G401 (cell line): ENCODE measurements at regions not wholly inside any gene's neighbourhood (a gene's known extent, or its start where the extent isn't known, plus 50 kb on each side); places are given as distances from the start of the nearest gene placed in this dataset.

Experiments
- DNase-seq: peaks from one replicate; pipeline ENCODE4 v3.0.0-alpha.2; 2015; ENCODE audit warnings: low spot score
- in situ Hi-C: cut with HindIII; loops from 2 replicates; pipeline ENCODE4 v1.10.0; 2016; ENCODE audit warnings: low sequenced_read_pairs, mixed read lengths

- DNase-seq: no peak
- in situ Hi-C loops: no loop called here
These were observed 316.9 kb upstream of the ZEB2 start for GRCh38 chr2:144836635-144837350.

DNA sequence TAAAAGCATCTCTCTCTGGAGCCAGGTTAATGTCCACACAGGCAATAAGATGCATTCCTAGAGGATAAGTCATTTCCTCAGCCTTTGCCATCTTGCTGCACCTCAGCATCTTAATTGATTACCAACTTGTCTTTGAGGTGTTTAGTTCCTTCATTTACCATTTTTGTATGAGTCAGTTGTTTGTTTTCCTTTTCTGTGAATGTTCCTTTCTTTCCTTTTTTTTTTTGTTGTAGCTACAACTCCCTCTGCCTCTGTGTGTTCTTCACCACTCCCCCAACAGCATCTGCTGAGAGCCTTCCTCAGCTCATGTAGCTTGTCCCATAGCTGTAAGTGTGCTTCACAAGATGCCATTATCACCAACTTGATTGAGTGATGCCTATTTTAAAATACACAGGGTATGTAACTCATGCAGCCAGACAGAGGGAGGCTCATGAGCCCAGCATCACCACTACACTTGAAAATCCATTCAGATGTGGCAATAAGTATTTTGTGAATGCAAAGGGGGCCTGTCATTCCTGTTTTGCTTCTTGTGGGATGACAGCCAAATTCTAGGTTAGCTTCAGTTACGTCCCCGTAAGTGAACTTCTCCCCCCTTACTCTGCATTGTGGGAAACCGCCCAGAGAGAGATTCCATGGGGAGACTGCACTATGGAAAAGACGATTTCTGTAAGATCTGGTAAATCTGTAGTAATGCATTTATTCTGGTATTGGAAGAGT lies 315.9 kb upstream of the ZEB2 start:
- in situ Hi-C loops: no loop called here
- DNase-seq: no peak

DNA sequence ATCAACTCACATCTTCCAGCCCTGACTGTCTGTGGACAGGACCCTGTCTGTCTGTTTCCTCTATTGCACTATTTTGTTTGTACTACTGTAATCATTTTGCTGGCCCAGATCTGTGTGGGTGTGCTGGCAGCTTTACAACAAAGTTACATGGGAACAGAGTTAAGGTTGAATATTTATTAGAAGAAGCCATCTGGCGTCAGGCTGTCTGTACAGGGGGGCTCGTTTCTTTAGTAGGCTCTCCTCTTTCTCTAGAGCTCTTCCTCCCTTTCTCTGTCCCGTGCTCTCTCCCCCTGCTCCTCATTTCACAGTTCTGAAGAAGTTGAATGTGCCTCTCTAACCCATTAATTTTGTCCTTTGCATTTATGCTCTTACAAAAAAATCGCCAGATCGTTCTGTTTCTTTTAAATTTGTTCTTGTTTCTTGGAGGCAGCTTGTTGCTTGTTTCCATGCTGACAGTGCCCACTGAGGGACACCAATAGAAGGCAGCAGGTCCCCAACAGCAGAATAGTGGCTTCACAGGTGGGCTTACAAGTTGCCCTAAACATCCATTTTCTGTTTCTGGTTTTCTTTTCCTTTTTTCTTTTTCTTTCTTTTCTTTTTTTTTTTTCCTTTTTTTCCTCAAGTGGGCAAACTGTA lies 315.2 kb upstream of the ZEB2 start:
- DNase-seq: no peak
- in situ Hi-C loops: no loop called here

DNA sequence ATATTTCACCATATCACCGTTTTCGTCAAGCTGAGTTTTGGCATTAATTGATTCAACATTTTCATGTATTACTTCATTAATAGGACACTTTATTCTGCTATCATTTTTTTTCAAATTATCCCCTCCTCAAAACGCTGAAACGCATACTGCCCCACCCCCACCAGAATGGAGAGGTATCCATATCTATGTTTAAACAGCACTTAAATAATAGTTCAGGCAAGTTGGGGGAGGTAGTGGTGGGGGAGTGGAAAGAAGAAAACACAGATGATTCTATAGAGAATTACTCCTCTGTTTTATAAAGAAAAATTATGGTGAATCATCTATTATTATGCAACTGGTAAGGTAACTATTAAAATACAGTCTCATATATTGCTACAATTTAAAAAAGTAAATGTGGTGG lies 314.4 kb upstream of the ZEB2 start:
- in situ Hi-C loops: no loop called here
- no peak for DNase-seq

DNA sequence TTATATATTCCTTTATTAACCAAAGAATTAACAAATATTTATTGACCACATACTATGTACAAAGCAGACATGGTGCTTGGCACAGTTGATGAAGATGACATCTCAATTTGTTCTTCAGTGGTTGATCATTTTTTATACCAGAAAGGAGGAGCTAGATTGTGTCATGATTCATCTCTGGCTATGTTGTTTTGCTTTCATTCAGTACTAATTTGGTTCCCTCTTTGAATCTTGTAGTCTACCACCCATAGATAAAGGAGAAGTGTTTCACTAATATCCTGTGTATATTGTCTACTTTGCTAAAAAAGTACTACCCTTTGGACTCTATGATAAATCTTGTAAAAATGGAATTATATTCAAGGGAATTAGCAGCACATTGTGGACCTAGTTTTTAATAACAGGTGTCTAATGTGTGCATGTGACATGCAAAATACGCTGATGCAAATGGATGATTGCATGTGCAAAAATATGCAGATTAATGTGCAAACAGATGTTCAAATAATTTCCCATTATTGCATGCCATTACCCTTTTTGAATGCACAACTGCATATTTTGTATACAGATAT lies 313.2 kb upstream of the ZEB2 start:
- in situ Hi-C loops: no loop called here
- no peak for DNase-seq

GRCh38 chr2:144832048-144832447 lies 312.1 kb upstream of the ZEB2 start:
- no peak for DNase-seq
- in situ Hi-C loops: no loop called here

DNA sequence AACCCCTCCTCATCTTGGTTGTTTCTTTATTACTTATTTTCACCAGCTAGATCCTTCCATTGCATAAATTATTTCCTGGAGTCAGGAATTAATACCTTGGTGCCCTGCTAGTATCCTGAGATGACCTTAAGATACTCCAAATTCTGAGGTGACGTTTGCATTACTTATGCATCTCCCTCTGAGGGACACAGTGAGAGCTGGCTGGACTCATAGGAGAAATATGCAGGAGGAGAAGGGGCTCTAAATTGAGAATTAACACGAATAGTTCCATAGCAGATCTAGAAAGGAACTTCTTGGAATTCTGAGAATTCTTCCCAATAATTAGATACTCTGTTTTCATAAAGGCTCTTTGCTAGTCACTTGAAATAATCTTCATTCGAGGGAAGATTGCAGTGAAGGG lies 310.6 kb upstream of the ZEB2 start:
- DNase-seq: no peak
- in situ Hi-C loops: no loop called here

- no peak for DNase-seq
- in situ Hi-C loops: no loop called here
These were observed 307.5 kb upstream of the ZEB2 start for GRCh38 chr2:144827404-144827803.

- in situ Hi-C loops: no loop called here
- DNase-seq: no peak
These were observed 306.2 kb upstream of the ZEB2 start for GRCh38 chr2:144826105-144826504.

- in situ Hi-C loops: no loop called here
- no peak for DNase-seq
These were observed 305.6 kb upstream of the ZEB2 start for GRCh38 chr2:144825331-144826020.

DNA sequence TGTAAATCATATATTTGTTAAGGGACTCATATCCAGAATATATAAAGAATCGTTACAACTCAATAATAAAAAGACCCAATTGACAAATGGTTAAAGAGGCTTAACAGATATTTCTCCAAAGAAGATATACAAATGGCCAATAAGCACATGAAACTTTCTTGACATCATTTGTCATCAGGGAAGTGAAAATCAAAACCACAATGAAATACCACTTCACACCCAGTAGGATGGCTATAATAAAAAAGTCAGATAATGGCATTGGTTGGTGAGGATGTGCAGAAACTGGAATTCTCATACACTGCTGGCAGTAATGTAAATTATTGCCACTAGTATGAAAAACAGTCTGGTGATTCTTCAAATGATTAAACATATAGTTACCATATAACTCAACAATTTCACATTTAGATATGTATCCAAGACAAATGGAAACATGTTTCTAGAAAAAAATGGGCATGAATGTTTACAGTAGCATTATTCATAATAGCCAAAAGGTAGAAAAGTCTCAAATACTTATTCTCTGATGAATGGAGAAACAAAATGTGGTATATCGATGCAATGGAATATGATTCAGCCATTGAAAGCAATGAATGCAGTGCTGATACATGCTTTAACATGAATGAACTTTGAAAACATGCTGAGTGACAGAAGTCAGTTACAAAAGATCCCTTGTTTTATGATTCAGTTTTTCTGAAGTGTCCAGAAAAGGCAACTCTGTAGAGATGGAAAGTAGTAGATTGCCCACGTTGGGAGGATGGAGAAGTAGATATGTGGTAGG lies 304.6 kb upstream of the ZEB2 start:
- DNase-seq: no peak
- in situ Hi-C loops: no loop called here

- in situ Hi-C loops: no loop called here
These were observed 303.0 kb upstream of the ZEB2 start for GRCh38 chr2:144822966-144823365.

DNA sequence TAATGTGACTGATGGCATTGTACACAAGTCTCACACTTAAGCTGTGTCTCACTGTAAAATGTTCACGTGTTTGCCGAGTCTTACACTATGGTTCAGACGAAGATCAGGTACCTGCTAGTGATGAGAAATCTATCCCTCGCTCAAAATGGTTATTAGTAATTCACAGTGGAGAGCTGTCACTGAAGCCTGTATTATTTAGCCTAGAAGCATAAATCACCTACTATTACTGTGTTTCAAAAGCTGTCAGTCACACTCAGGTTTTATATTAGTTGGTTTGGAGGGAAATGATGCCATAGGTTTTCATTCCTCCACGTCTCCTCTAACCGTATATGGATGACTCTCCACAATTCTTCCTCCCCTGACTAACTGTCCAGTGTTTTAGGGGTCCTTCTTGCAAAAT lies 292.4 kb upstream of the ZEB2 start:
- in situ Hi-C loops: no loop called here
- no peak for DNase-seq

More at GRCh38 chr2:144822966-144823365, 303.0 kb upstream of the ZEB2 start:
- no peak for DNase-seq

DNA sequence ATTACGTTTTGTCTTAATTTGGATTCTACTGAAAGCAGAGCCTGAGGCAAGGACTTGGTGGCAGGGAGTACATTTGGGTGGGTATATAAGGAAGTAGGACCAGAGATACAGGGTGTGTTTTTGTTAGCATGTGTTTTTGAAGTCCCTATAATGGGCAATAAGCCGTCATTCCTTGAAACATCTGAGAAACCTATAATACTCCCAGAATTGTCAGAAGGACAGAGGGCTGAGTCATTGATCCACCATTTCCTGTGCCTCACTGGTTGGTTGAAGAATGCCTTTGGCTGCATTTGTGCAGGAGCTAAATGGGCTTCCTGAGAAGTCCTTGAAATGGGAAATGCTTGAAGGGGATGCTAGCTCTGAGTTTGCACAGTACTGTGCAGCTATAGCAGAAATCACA lies 281.8 kb upstream of the ZEB2 start:
- in situ Hi-C loops: no loop called here
- no peak for DNase-seq

DNA sequence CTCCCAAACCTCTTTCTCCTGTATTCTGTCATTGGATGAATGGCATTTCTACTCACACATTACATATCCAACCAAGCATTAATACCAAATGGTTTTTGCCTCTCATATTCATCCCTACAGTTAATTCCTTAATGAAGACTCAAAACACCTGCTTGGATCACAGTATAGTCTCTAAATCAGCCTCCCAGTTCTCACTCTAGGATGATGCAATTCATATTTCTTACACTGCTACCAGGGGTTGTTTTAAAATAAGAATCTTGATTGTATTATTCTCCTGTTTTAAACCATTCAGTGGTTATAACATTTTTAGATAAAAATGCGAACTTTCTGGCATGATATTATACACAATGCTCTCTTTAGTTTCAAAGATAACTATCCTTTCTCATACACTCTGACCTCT lies 281.4 kb upstream of the ZEB2 start:
- in situ Hi-C loops: no loop called here
- DNase-seq: no peak

DNA sequence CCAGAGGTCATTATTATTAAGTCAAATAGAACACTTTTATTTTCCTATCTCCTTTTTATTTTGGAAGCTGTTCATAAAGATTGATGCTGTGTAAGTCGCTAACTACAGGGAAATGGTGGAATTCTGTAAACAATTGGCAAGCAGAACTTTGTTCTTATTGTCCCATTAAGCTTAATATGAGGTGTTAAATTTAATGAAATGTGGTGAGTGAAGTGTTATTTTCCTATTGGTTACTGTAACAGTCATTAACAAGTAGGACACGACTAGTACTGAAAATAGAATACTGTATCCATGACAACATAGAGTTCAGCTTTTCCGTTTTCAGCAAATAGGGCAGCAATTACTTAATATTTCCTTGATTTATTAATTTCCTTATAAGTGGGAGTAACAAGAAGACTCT lies 279.1 kb upstream of the ZEB2 start:
- no peak for DNase-seq
- in situ Hi-C loops: no loop called here

GRCh38 chr2:144798034-144798433 lies 278.1 kb upstream of the ZEB2 start:
- DNase-seq: no peak
- in situ Hi-C loops: no loop called here

DNA sequence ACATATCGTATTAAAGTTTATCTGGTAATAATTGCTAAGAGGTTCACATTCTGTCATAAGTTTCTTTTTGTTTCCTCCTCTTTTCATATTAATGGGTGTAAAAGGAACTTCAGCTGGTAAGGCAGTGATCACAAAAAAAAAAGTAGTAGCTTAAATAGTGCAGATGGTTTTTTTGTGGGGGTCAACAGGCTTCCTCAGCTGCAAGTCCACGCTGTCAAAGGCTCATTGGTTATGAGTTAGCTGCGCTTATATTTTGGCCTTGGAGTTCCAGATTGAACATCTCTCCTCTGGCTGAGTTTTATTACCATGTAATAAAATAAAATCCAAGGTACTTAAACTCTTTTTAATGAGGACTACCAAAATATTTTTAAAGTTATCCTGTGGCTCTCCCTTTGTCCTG lies 277.0 kb upstream of the ZEB2 start:
- in situ Hi-C loops: no loop called here
- no peak for DNase-seq

DNA sequence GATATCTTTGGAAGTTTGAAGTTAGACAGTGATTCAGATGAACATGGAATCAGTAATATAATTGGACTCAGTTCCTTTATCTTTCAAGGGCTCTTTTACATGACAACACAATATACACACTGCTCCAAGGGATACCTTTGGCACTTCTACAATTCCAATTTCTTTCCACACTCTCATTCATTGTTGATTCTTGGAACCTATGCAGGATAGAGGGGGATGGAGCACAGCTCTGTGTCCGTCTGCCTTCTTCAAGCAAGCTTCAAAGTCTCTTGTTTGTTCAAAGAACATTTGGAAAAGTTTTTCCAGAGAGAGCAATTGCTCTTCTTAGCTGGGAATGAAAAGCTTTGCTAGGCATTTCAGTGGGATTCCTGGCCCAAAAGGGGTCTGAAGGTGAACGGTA lies 276.2 kb upstream of the ZEB2 start:
- DNase-seq: no peak
- in situ Hi-C loops: no loop called here
